GM23248 (cell line): ENCODE measurements at regions not wholly inside any gene's neighbourhood (a gene's known extent, or its start where the extent isn't known, plus 50 kb on each side); places are given as distances from the start of the nearest gene placed in this dataset.

Experiments used
- DNase-seq: peaks from one replicate; pipeline ENCODE4 v3.0.0-alpha.2; 2015
- H2AFZ ChIP-seq: fragments of 200-600 bp; sonication (generic); 2 replicates; pipeline ENCODE4 v1.6.1; 2016; ENCODE audit warnings: antibody characterized with exemption
- H3F3A ChIP-seq: fragments of 200-600 bp; sonication (generic); 2 replicates; pipeline ENCODE4 v1.6.1; 2016; ENCODE audit warnings: mild to moderate bottlenecking, antibody characterized with exemption, mixed run types; ENCODE audit not compliant: insufficient read depth
- H3K27ac ChIP-seq: fragments of 200-600 bp; sonication (generic); 2 replicates; pipeline ENCODE4 v1.5.1; 2016; ENCODE audit warnings: mild to moderate bottlenecking
- H3K27me3 ChIP-seq: fragments of 200-600 bp; sonication (generic); replicated peaks from 2 replicates; pipeline ENCODE4 v1.6.1; 2016; ENCODE audit warnings: mild to moderate bottlenecking; ENCODE audit not compliant: insufficient read depth
- H3K36me3 ChIP-seq: fragments of 200-600 bp; sonication (generic); 2 replicates; pipeline ENCODE4 v1.6.1; 2016; ENCODE audit warnings: low read depth, mild to moderate bottlenecking
- H3K4me1 ChIP-seq: fragments of 200-600 bp; sonication (generic); 2 replicates; pipeline ENCODE4 v1.6.1; 2016; ENCODE audit warnings: mild to moderate bottlenecking; ENCODE audit not compliant: insufficient read depth
- H3K4me2 ChIP-seq: fragments of 200-600 bp; sonication (generic); one replicate; pipeline ENCODE4 v1.6.1; 2016; ENCODE audit warnings: mild to moderate bottlenecking; ENCODE audit not compliant: unreplicated experiment
- H3K4me3 ChIP-seq: fragments of 200-600 bp; sonication (generic); 2 replicates; pipeline ENCODE4 v1.5.1; 2016; ENCODE audit warnings: mild to moderate bottlenecking
- H3K79me2 ChIP-seq: fragments of 200-600 bp; sonication (generic); 2 replicates; pipeline ENCODE4 v1.6.1; 2016; ENCODE audit warnings: mild to moderate bottlenecking; ENCODE audit not compliant: insufficient read depth
- H3K9ac ChIP-seq: fragments of 200-600 bp; sonication (generic); 2 replicates; pipeline ENCODE4 v1.6.1; 2016; ENCODE audit warnings: mild to moderate bottlenecking
- H3K9me2 ChIP-seq: fragments of 200-600 bp; sonication (generic); 2 replicates; pipeline ENCODE4 v1.6.1; 2016; ENCODE audit warnings: mixed run types, mild to moderate bottlenecking, moderate library complexity; ENCODE audit not compliant: insufficient read depth
- H3K9me3 ChIP-seq: fragments of 200-600 bp; sonication (generic); one replicate; pipeline ENCODE4 v1.6.1; 2017; ENCODE audit warnings: low read depth
- H4K20me1 ChIP-seq: fragments of 200-600 bp; sonication (generic); 2 replicates; pipeline ENCODE4 v1.6.0; 2016; ENCODE audit not compliant: insufficient read depth
- EZH2 ChIP-seq: fragments of 200-600 bp; sonication (generic); IDR thresholded peaks from 2 replicates; pipeline ENCODE4 v1.6.1; 2018; ENCODE audit warnings: antibody characterized with exemption, mild to moderate bottlenecking; ENCODE audit not compliant: insufficient read depth, poor library complexity, severe bottlenecking
- EZH2phosphoT487 ChIP-seq: fragments of 200-600 bp; sonication (generic); IDR thresholded peaks from 2 replicates; pipeline ENCODE4 v1.6.1; 2018; ENCODE audit warnings: antibody characterized with exemption, moderate library complexity, mild to moderate bottlenecking, low read depth; ENCODE audit not compliant: insufficient read depth
- WGBS, 2 experiments: methylation state at CpG; one replicate each; pipeline ENCODE4 v1.1.6; 2015 to 2017; ENCODE audit warnings: low lambda C conversion rate in 2 of 2, low coverage in 1 of 2; ENCODE audit errors: missing lambda C conversion rate in 2 of 2; 5-methylcytosine and 5-hydroxymethylcytosine counted together
- in situ Hi-C: fragments of 300-500 bp; cut with MboI; formaldehyde crosslinking; loops from 2 replicates; pipeline ENCODE4 v1.15.0; 2020

GRCh38 chr4:78689700-78690323 is 86.3 kb upstream of the BMP2K start:
- DNase-seq: no peak
- no peak overlapping the region for H3K4me3 ChIP-seq
- no peaks in the 10 kb centered on the region for H3K79me2 ChIP-seq
- H3K27ac ChIP-seq: no peak overlapping the region
- no peaks in the 10 kb centered on the region for H4K20me1 ChIP-seq
- no peak overlapping the region for H3K9ac ChIP-seq
- no peak overlapping the region for H3K4me2 ChIP-seq
- H3K9me2 ChIP-seq: no peaks in the 10 kb centered on the region
- WGBS, 2 experiments: 88 to 92% methylated on average over 11 of the region's 11 CpGs
- peaks cover 35% of the 10 kb centered on the region for H3K4me1 ChIP-seq
- in situ Hi-C loops: no loop called here
- no peak overlapping the region for H2AFZ ChIP-seq
- no peaks in the 10 kb centered on the region for H3K27me3 ChIP-seq
- no peak for TF ChIP-seq EZH2phosphoT487
- no peak for TF ChIP-seq EZH2
- peaks cover 23% of the 10 kb centered on the region for H3F3A ChIP-seq
- no peaks in the 10 kb centered on the region for H3K36me3 ChIP-seq
- no peaks in the 10 kb centered on the region for H3K9me3 ChIP-seq

- WGBS, 2 experiments: 85 to 98% methylated on average over 2 of the region's 2 CpGs
- Histone ChIP-seq H4K20me1 (no peaks in the 10 kb centered on the region), H2AFZ (no peak overlapping the region), H3K4me3 (no peak overlapping the region), H3F3A (peaks cover 23% of the 10 kb centered on the region), H3K36me3 (no peaks in the 10 kb centered on the region), H3K4me2 (no peak overlapping the region), H3K4me1 (peaks cover 35% of the 10 kb centered on the region), H3K27ac (no peak overlapping the region), H3K9me2 (no peaks in the 10 kb centered on the region), H3K27me3 (no peaks in the 10 kb centered on the region), H3K79me2 (no peaks in the 10 kb centered on the region), H3K9me3 (no peaks in the 10 kb centered on the region), H3K9ac (no peak overlapping the region)
- no peak for TF ChIP-seq EZH2
- TF ChIP-seq EZH2phosphoT487: no peak
- in situ Hi-C loops: no loop called here
- DNase-seq: peak; percentile 18
Measured at GRCh38 chr4:78691334-78691754, 84.8 kb upstream of the BMP2K start.

- Histone ChIP-seq H3K4me1 (peaks cover 35% of the 10 kb centered on the region), H3K4me2 (no peak overlapping the region), H3K9me2 (no peaks in the 10 kb centered on the region), H3K4me3 (no peak overlapping the region), H3K9me3 (no peaks in the 10 kb centered on the region), H4K20me1 (no peaks in the 10 kb centered on the region), H2AFZ (no peak overlapping the region), H3K9ac (no peak overlapping the region), H3K79me2 (no peaks in the 10 kb centered on the region), H3K27me3 (no peaks in the 10 kb centered on the region), H3K36me3 (no peaks in the 10 kb centered on the region), H3K27ac (no peak overlapping the region), H3F3A (peaks cover 23% of the 10 kb centered on the region)
- WGBS, 2 experiments: 65 to 67% methylated on average over 4 of the region's 4 CpGs
- TF ChIP-seq EZH2phosphoT487 (no peak), EZH2 (no peak)
- peak; percentile 27 for DNase-seq
- in situ Hi-C loops: no loop called here
Measured at GRCh38 chr4:78691971-78692821, 84.0 kb upstream of the BMP2K start.

- Histone ChIP-seq H3K4me3 (no peak overlapping the region), H3K27ac (no peak overlapping the region), H3K9me3 (no peaks in the 10 kb centered on the region), H2AFZ (no peak overlapping the region), H3K79me2 (no peaks in the 10 kb centered on the region), H3F3A (peaks cover 22% of the 10 kb centered on the region), H3K4me1 (peaks cover 34% of the 10 kb centered on the region), H4K20me1 (no peaks in the 10 kb centered on the region), H3K9me2 (no peaks in the 10 kb centered on the region), H3K36me3 (no peaks in the 10 kb centered on the region), H3K9ac (no peak overlapping the region), H3K4me2 (no peak overlapping the region), H3K27me3 (no peaks in the 10 kb centered on the region)
- DNase-seq: peak; percentile 8
- 44 to 60% methylated on average over 4 of the region's 4 CpGs for WGBS, 2 experiments
- no peak for TF ChIP-seq EZH2phosphoT487
- TF ChIP-seq EZH2: no peak
- in situ Hi-C loops: no loop called here
Measured at GRCh38 chr4:78692822-78693170, 83.4 kb upstream of the BMP2K start.
